H1 (cell line): ENCODE measurements at regions not wholly inside any gene's neighbourhood (a gene's known extent, or its start where the extent isn't known, plus 50 kb on each side); places are given as distances from the start of the nearest gene placed in this dataset.

Experiments used
- CTCF ChIA-PET: fragments of 300-600 bp; sonication (Branson Sonifier 250); formaldehyde crosslinking; loops from one replicate; lab custom pipeline; 2021; ENCODE audit not compliant: partially characterized antibody; lab: Charles Lee
- POLR2A ChIA-PET: fragments of 300-600 bp; sonication (Branson Sonifier 250); formaldehyde crosslinking; loops from one replicate; lab custom pipeline; 2021; ENCODE audit warnings: inconsistent platforms; ENCODE audit not compliant: partially characterized antibody; lab: Charles Lee
- DNase-seq, 2 experiments: peaks; one replicate each; pipeline versions ENCODE4 v3.0.0 to v3.0.0-alpha.2; 2010 to 2022; ENCODE audit warnings: low spot score in 2 of 2, low read depth in 1 of 2, mixed read lengths in 1 of 2
- FAIRE-seq: peaks from 2 replicates; lab custom pipeline; 2011; peaks lifted over from hg19 to GRCh38; lab: Jason Lieb, UNC
- H2AFZ ChIP-seq: 2 replicates; pipeline ENCODE4 v1.8.1; 2012; ENCODE audit warnings: low read length, inconsistent platforms
- H2AK5ac ChIP-seq: 2 replicates; pipeline ENCODE4 v1.6.1; 2013; ENCODE audit warnings: low read depth, low read length
- H2BK120ac ChIP-seq: replicated peaks from 2 replicates; pipeline ENCODE3; 2013; ENCODE audit warnings: low read depth, low read length, inconsistent platforms
- H2BK12ac ChIP-seq: 2 replicates; pipeline ENCODE4 v1.6.1; 2013; ENCODE audit warnings: low read depth, low read length
- H2BK15ac ChIP-seq: 2 replicates; pipeline ENCODE4 v1.6.1; 2013; ENCODE audit warnings: low read length
- H2BK20ac ChIP-seq: 2 replicates; pipeline ENCODE4 v1.6.1; 2013; ENCODE audit warnings: low read length
- H2BK5ac ChIP-seq: 2 replicates; pipeline ENCODE4 v1.6.1; 2013; ENCODE audit warnings: low read depth, low read length
- H3K14ac ChIP-seq: 2 replicates; pipeline ENCODE4 v1.6.1; 2013; ENCODE audit warnings: inconsistent platforms; ENCODE audit not compliant: insufficient read length
- H3K18ac ChIP-seq: 2 replicates; pipeline ENCODE4 v1.6.1; 2013; ENCODE audit warnings: low read length; ENCODE audit errors: extremely low read depth
- H3K23ac ChIP-seq: 2 replicates; pipeline ENCODE4 v1.6.1; 2013; ENCODE audit warnings: inconsistent platforms; ENCODE audit not compliant: insufficient read length
- H3K23me2 ChIP-seq: 2 replicates; pipeline ENCODE4 v1.6.1; 2013; ENCODE audit warnings: low read depth, low read length
- H3K27ac ChIP-seq: 2 replicates; pipeline ENCODE4 v1.6.1; 2011; ENCODE audit warnings: low read depth, low read length, inconsistent platforms
- H3K27me3 ChIP-seq, 4 experiments: replicated peaks in 1 of 4; 1 replicate in 1 of 4; 2 replicates in 3 of 4; pipeline versions ENCODE4 v1.6.1 to v1.8.1; 2011 to 2013; ENCODE audit warnings: low read length in 3 of 4, mild to moderate bottlenecking in 3 of 4, inconsistent platforms in 2 of 4, mixed read lengths in 2 of 4, moderate library complexity in 1 of 4; ENCODE audit not compliant: control insufficient read depth in 3 of 4, insufficient read depth in 3 of 4; ENCODE audit errors: extremely low read depth in 1 of 4
- H3K36me3 ChIP-seq, 4 experiments: 2 replicates each; pipeline versions ENCODE4 v1.6.1 to v1.8.1; 2011 to 2013; ENCODE audit warnings: mild to moderate bottlenecking in 4 of 4, low read length in 3 of 4, moderate library complexity in 2 of 4, control low read depth in 1 of 4, inconsistent platforms in 1 of 4; ENCODE audit not compliant: insufficient read depth in 4 of 4, control insufficient read depth in 2 of 4
- H3K4ac ChIP-seq: replicated peaks from 2 replicates; pipeline ENCODE3; 2013; ENCODE audit warnings: low read length, low read depth, mixed read lengths, inconsistent platforms; ENCODE audit not compliant: insufficient read length
- H3K4me1 ChIP-seq, 4 experiments: replicated peaks in 1 of 4; 1 replicate in 1 of 4; 2 replicates in 3 of 4; pipeline versions ENCODE4 v1.6.1 to v1.8.1; 2011 to 2013; ENCODE audit warnings: low read length in 3 of 4, inconsistent platforms in 2 of 4, mixed read lengths in 1 of 4; ENCODE audit not compliant: insufficient read depth in 4 of 4, control insufficient read depth in 3 of 4
- H3K4me2 ChIP-seq, 2 experiments: 2 replicates each; pipeline versions ENCODE4 v1.6.1 to v1.8.1; 2011 to 2013; ENCODE audit warnings: low read depth in 2 of 2, low read length in 2 of 2, control low read depth in 1 of 2, inconsistent platforms in 1 of 2, mild to moderate bottlenecking in 1 of 2; ENCODE audit not compliant: insufficient read depth in 1 of 2
- H3K4me3 ChIP-seq, 4 experiments: fragments of 200-600, 300-600 bp in 1 of 4; sonication (generic), shearing (Covaris generic), sonication (Bioruptor Twin) in 1 of 4; 2 replicates each; pipeline versions ENCODE4 v1.5.1 to v1.8.1; 2011 to 2016; ENCODE audit warnings: low read length in 4 of 4, low read depth in 3 of 4, control low read depth in 2 of 4, inconsistent platforms in 2 of 4, mild to moderate bottlenecking in 2 of 4, mixed read lengths in 1 of 4, moderate library complexity in 1 of 4; ENCODE audit not compliant: insufficient read depth in 2 of 4; ENCODE audit errors: extremely low read depth in 1 of 4
- H3K56ac ChIP-seq: replicated peaks from 2 replicates; pipeline ENCODE3; 2013; ENCODE audit warnings: low read depth, mild to moderate bottlenecking, mixed read lengths, low read length, inconsistent platforms; ENCODE audit not compliant: insufficient read length
- H3K79me1 ChIP-seq: 2 replicates; pipeline ENCODE4 v1.6.1; 2013; ENCODE audit warnings: low read depth, low read length, control low read depth
- H3K79me2 ChIP-seq, 2 experiments: 2 replicates each; pipeline versions ENCODE4 v1.6.1 to v1.8.1; 2012 to 2013; ENCODE audit warnings: low read length in 2 of 2, mild to moderate bottlenecking in 2 of 2, inconsistent platforms in 1 of 2; ENCODE audit not compliant: insufficient read depth in 2 of 2, control insufficient read depth in 1 of 2
- H3K9ac ChIP-seq, 4 experiments: replicated peaks in 1 of 4; 1 replicate in 1 of 4; 2 replicates in 3 of 4; pipeline versions ENCODE4 v1.6.1 to v1.8.1; 2011 to 2013; ENCODE audit warnings: low read depth in 3 of 4, low read length in 3 of 4, control low read depth in 2 of 4, mild to moderate bottlenecking in 2 of 4, moderate library complexity in 2 of 4, inconsistent platforms in 1 of 4; ENCODE audit errors: extremely low read depth in 1 of 4
- H3K9me3 ChIP-seq, 2 experiments: 2 replicates each; pipeline versions ENCODE4 v1.6.1 to v1.8.1; 2012 to 2013; ENCODE audit warnings: mild to moderate bottlenecking in 2 of 2, moderate library complexity in 2 of 2, control low read depth in 1 of 2, inconsistent platforms in 1 of 2, low read depth in 1 of 2, low read length in 1 of 2, mixed read lengths in 1 of 2; ENCODE audit not compliant: insufficient read depth in 2 of 2
- H4K20me1 ChIP-seq, 2 experiments: replicated peaks in 1 of 2; 2 replicates each; pipeline versions ENCODE3 to v1.8.1; 2011 to 2013; ENCODE audit warnings: inconsistent platforms in 2 of 2, low read length in 2 of 2, mild to moderate bottlenecking in 1 of 2; ENCODE audit not compliant: insufficient read depth in 2 of 2, control insufficient read depth in 1 of 2
- H4K5ac ChIP-seq: 2 replicates; pipeline ENCODE4 v1.6.1; 2013; ENCODE audit warnings: low read length, low read depth, mixed read lengths, inconsistent platforms; ENCODE audit not compliant: insufficient read length
- H4K8ac ChIP-seq: 2 replicates; pipeline ENCODE4 v1.8.0; 2013; ENCODE audit warnings: mild to moderate bottlenecking, moderate library complexity, low read length, inconsistent platforms; ENCODE audit not compliant: insufficient read depth; ENCODE audit errors: extremely low read depth
- H4K91ac ChIP-seq: replicated peaks from 2 replicates; pipeline ENCODE3; 2013; ENCODE audit warnings: low read length, mixed read lengths, inconsistent platforms; ENCODE audit not compliant: insufficient read length
- CHD1 ChIP-seq: IDR thresholded peaks from 2 replicates; pipeline ENCODE4 v1.6.1; 2012; ENCODE audit warnings: low read depth, low read length, improper control_type of control experiment
- JUND ChIP-seq: IDR thresholded peaks from 2 replicates; pipeline ENCODE4 v1.6.1; 2011; ENCODE audit warnings: mild to moderate bottlenecking, improper control_type of control experiment, low read length
- KDM5A ChIP-seq: fragments of 200-600 bp; IDR thresholded peaks from 2 replicates; pipeline ENCODE4 v1.7.1; 2012; ENCODE audit warnings: mild to moderate bottlenecking, low read length, inconsistent platforms, mixed read lengths
- RFX5 ChIP-seq: IDR thresholded peaks from 2 replicates; pipeline ENCODE4 v1.6.1; 2011; ENCODE audit warnings: low read depth, low read length, improper control_type of control experiment, borderline replicate concordance
- RXRA ChIP-seq: IDR thresholded peaks from 2 replicates; pipeline ENCODE4 v1.6.1; 2011; ENCODE audit warnings: low read depth, mild to moderate bottlenecking, low read length, moderate library complexity; ENCODE audit not compliant: insufficient read depth
- SAP30 ChIP-seq: fragments of 300-600 bp; sonication (generic); IDR thresholded peaks from 2 replicates; pipeline ENCODE4 v1.7.1; 2012; ENCODE audit warnings: low read length, moderate library complexity, mild to moderate bottlenecking, inconsistent platforms; ENCODE audit not compliant: insufficient read depth, insufficient replicate concordance
- SP4 ChIP-seq: IDR thresholded peaks from 2 replicates; pipeline ENCODE4 v1.6.1; 2012; ENCODE audit warnings: low read length, inconsistent platforms
- WGBS, 2 experiments: shearing (Covaris generic) in 1 of 2; methylation state at CpG; one replicate each; pipeline versions ENCODE4 v1.1.6 to v1.1.7; 2013 to 2015; ENCODE audit warnings: low lambda C conversion rate in 2 of 2, mixed read lengths in 2 of 2, inconsistent platforms in 1 of 2, low coverage in 1 of 2, missing lambda C conversion rate in 1 of 2; ENCODE audit not compliant: insufficient replicate concordance in 2 of 2, insufficient coverage in 1 of 2, insufficient read length in 1 of 2; ENCODE audit errors: extremely low coverage in 1 of 2, missing lambda C conversion rate in 1 of 2; 5-methylcytosine and 5-hydroxymethylcytosine counted together

DNA sequence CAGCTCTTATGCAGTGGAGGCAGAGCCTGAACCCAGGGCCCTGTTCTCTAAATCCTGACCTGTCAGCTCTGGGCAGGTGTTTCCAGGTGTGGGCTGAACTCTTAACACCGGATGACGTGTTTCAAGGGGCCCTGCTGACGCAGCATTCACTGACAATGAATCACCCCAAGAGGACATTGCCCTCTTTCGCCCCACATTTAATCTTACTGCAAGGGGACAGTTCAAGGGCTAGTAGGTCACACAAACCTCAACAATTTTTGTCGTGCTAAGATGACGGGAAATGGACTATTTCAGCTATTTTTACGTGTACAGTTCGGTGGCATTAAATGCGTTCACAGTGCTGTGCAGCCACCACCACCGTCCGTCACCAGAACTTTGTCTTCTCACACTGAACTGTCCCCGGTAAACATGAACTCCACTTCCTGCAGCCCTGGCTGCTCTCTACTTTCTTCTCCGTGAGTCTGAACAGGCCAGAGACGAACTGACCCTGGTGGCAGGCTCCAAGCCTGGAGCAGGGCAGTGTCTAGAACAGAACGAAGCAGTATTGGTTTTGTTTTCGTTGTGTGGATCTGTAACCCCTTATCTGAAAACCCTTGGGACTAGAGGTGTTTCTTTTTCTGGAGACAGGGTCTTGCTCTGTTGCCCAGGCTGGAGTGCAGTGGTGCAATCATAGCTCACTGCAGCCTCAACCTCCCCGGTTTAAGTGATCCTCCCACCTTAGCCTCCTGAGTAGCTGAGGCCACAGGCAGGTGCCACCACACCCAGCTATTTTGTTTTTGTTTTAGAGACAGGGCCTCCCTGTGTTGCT lies 88.4 kb upstream of the CIBAR2 start:
- H2BK12ac ChIP-seq, result peak overlapping the region; percentile 35; the same call in 1 of the 2 replicates
- H3K27me3 ChIP-seq, result no peaks in the 10 kb centered on the region; a peak in 1 of 7 replicates
- H3K4me3 ChIP-seq, result no peak overlapping the region
- no peak overlapping the region for H2AFZ ChIP-seq
- no peak overlapping the region for H3K23ac ChIP-seq
- H4K8ac ChIP-seq, result no peak overlapping the region; the same call in 1 of the 2 replicates
- no peak overlapping the region for H4K5ac ChIP-seq
- peak overlapping the region; percentile 52; the same call in 1 of the 2 replicates for H2BK20ac ChIP-seq
- POLR2A ChIA-PET, result no interaction called here
- peak overlapping the region in 1 of 4 experiments; percentile 5; a peak in 2 of 7 replicates for H3K9ac ChIP-seq
- no peaks in the 10 kb centered on the region for H4K20me1 ChIP-seq
- peak overlapping the region; percentile 79 for H2BK5ac ChIP-seq
- H2BK15ac ChIP-seq, result 0 out of 2 replicates have a peak overlapping the region, but pooled peaks have one; percentile 5
- no peak overlapping the region for H3K4ac ChIP-seq
- DNase-seq (no peak), FAIRE-seq (no peak)
- no peak overlapping the region for H3K14ac ChIP-seq
- H2AK5ac ChIP-seq, result peak overlapping the region; percentile 0; the same call in 1 of the 2 replicates
- H3K9me3 ChIP-seq, result peaks cover 5 to 10% of the 10 kb centered on the region in 2 experiments; a peak in 1 of 4 replicates
- H3K36me3 ChIP-seq, result no peaks in the 10 kb centered on the region
- H3K56ac ChIP-seq, result no peak overlapping the region
- no peak for TF ChIP-seq KDM5A
- TF ChIP-seq SAP30, result no peak
- no peak for TF ChIP-seq RFX5
- TF ChIP-seq RXRA, result no peak
- no peak for TF ChIP-seq JUND
- TF ChIP-seq SP4, result no peak
- no peak for TF ChIP-seq CHD1
- H3K18ac ChIP-seq, result no peak overlapping the region
- H3K27ac ChIP-seq, result no peak overlapping the region; the same call in none of the 2 replicates
- no peak overlapping the region for H4K91ac ChIP-seq
- CTCF ChIA-PET, result interaction anchor here (0.9 to 1.5 kb wide), 4 partner anchors 23 to 86 kb away, joined by 3 to 4 read pairs (median 3); no protein-coding TSS in a partner anchor
- H2BK120ac ChIP-seq, result no peak overlapping the region
- H3K79me1 ChIP-seq, result peaks cover 3% of the 10 kb centered on the region; the same call in 1 of the 2 replicates
- H3K79me2 ChIP-seq, result peaks cover 0 to 10% of the 10 kb centered on the region in 2 experiments; a peak in 1 of 4 replicates
- no peaks in the 10 kb centered on the region for H3K23me2 ChIP-seq
- WGBS, 2 experiments, result 89% methylated on average over 17 of the region's 17 CpGs; no CpG with 5 or more reads in 1 of the 2 experiments
- H3K4me1 ChIP-seq, result peaks cover 2 to 21% (median 16%) of the 10 kb centered on the region in 4 experiments
- H3K4me2 ChIP-seq, result no peak overlapping the region
